ENCODE measurements at regions not wholly inside any gene's neighbourhood (a gene's known extent, or its start where the extent isn't known, plus 50 kb on each side); places are given as distances from the start of the nearest gene placed in this dataset.

DNA sequence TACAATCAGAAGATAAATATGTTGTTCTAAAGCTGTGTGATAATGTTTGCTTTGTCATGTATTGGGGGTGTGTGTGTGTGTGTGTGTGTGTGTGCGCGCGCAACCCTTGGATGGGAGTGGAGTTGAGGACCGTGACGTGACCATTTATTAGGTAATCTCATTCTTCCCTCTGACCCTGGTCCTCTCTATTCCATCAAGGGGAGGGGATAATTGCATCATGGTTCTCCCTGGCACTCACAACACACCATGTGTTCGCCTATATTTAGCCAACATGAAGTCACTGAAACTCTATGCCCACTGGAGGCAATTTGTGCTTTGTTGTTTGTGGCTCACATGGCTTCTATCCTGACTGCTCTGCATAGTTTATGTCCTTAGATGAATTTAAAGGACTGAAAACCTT lies 79.8 kb upstream of the LRPPRC start:
- TF ChIP-seq, protein P1, sequence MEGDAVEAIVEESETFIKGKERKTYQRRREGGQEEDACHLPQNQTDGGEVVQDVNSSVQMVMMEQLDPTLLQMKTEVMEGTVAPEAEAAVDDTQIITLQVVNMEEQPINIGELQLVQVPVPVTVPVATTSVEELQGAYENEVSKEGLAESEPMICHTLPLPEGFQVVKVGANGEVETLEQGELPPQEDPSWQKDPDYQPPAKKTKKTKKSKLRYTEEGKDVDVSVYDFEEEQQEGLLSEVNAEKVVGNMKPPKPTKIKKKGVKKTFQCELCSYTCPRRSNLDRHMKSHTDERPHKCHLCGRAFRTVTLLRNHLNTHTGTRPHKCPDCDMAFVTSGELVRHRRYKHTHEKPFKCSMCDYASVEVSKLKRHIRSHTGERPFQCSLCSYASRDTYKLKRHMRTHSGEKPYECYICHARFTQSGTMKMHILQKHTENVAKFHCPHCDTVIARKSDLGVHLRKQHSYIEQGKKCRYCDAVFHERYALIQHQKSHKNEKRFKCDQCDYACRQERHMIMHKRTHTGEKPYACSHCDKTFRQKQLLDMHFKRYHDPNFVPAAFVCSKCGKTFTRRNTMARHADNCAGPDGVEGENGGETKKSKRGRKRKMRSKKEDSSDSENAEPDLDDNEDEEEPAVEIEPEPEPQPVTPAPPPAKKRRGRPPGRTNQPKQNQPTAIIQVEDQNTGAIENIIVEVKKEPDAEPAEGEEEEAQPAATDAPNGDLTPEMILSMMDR (IDR thresholded peaks at IDR 0.05): no peak
- no peak for TF ChIP-seq POLR2A (IDR thresholded peaks at IDR 0.05)
